ENCODE measurements at regions not wholly inside any gene's neighbourhood (a gene's known extent, or its start where the extent isn't known, plus 50 kb on each side); places are given as distances from the start of the nearest gene placed in this dataset.
A peak's percentile ranks its signal among the peaks of the same experiment; 100 is the strongest.
"Not testable (repeated sequence)": the region's sequence is repeated elsewhere in the genome, so short reads cannot be mapped to it uniquely, and the experiment has no call there.

- no peaks in the 10 kb centered on the region for H3K36me3 ChIP-seq (ENCODE audit: low read length)
- no peaks in the 10 kb centered on the region for H3K79me2 ChIP-seq (ENCODE audit: insufficient read depth, low read length)
- no peak overlapping the region for H3K27ac ChIP-seq (ENCODE audit: low read depth, low read length)
- H3K27me3 ChIP-seq (ENCODE audit: low read length), result no peaks in the 10 kb centered on the region
- TF ChIP-seq, protein P1, sequence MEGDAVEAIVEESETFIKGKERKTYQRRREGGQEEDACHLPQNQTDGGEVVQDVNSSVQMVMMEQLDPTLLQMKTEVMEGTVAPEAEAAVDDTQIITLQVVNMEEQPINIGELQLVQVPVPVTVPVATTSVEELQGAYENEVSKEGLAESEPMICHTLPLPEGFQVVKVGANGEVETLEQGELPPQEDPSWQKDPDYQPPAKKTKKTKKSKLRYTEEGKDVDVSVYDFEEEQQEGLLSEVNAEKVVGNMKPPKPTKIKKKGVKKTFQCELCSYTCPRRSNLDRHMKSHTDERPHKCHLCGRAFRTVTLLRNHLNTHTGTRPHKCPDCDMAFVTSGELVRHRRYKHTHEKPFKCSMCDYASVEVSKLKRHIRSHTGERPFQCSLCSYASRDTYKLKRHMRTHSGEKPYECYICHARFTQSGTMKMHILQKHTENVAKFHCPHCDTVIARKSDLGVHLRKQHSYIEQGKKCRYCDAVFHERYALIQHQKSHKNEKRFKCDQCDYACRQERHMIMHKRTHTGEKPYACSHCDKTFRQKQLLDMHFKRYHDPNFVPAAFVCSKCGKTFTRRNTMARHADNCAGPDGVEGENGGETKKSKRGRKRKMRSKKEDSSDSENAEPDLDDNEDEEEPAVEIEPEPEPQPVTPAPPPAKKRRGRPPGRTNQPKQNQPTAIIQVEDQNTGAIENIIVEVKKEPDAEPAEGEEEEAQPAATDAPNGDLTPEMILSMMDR (IDR thresholded peaks at IDR 0.05; ENCODE audit: insufficient read depth, low read length, poor library complexity, severe bottlenecking), result no peak
- TF ChIP-seq EZH2phosphoT487 (conservative IDR thresholded peaks at IDR 0.05; ENCODE audit: low read length), result no peak
- no peak overlapping the region for H3K4me3 ChIP-seq (ENCODE audit: insufficient read depth, low read length, poor library complexity, severe bottlenecking)
- no peaks in the 10 kb centered on the region for H3K9me3 ChIP-seq (ENCODE audit: insufficient read depth, low read length)
- no peaks in the 10 kb centered on the region for H3F3A ChIP-seq (ENCODE audit: insufficient read depth)
- H2AFZ ChIP-seq (ENCODE audit: low read depth, low read length, severe bottlenecking), result no peak overlapping the region
- H3K9ac ChIP-seq (ENCODE audit: low read length), result no peak overlapping the region
- no peak overlapping the region for H3K4me2 ChIP-seq (ENCODE audit: low read depth, low read length, poor library complexity, severe bottlenecking)
- no peaks in the 10 kb centered on the region for H3K9me2 ChIP-seq (replicated peaks; ENCODE audit: insufficient read depth, low read length)
- no peaks in the 10 kb centered on the region for H4K20me1 ChIP-seq (ENCODE audit: low read depth, low read length)
These were observed 132.3 kb upstream of the POT1 start for GRCh38 chr7:125061776-125062397.

DNA sequence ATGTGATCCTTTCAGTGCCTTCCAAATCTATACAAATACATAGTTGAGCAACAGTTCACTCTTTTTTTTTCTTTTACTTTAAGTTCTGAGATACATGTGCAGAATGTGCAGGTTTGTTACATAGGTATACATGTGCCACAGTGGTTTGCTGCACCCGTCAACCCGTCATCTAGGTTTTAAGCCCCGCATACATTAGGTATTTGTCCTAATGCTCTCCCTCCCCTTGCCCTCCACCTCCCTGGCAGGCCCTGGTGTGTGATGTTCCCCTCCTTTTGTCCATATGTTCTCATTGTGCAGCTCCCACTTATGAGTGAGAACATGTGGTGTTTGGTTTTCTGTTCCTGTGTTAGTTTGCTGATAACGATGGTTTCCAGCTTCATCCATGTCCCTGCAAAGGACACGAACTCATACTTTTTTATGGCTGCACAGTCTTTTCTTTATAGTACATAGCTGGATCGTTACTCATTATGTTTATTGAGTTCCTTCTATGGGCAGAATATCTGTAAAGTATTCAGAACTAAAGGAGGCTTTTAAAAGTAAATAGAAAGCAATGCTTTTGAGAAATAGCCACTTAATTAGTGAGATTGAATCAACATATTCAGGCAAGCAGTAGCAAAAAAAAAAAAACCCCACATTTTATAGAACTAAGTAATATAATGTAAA lies 131.6 kb upstream of the POT1 start:
- H3K9ac ChIP-seq (ENCODE audit: low read length); H3K79me2 ChIP-seq (ENCODE audit: insufficient read depth, low read length); H4K20me1 ChIP-seq (ENCODE audit: low read depth, low read length); H3K27me3 ChIP-seq (ENCODE audit: low read length); H3K36me3 ChIP-seq (ENCODE audit: low read length); H2AFZ ChIP-seq (ENCODE audit: low read depth, low read length, severe bottlenecking); H3K4me2 ChIP-seq (ENCODE audit: low read depth, low read length, poor library complexity, severe bottlenecking); H3K27ac ChIP-seq (ENCODE audit: low read depth, low read length); H3K9me3 ChIP-seq (ENCODE audit: insufficient read depth, low read length); H3F3A ChIP-seq (ENCODE audit: insufficient read depth); H3K9me2 ChIP-seq (replicated peaks; ENCODE audit: insufficient read depth, low read length); H3K4me3 ChIP-seq (ENCODE audit: insufficient read depth, low read length, poor library complexity, severe bottlenecking): not testable (repeated sequence)

GRCh38 chr7:125059861-125060456 lies 130.3 kb upstream of the POT1 start:
- H3K4me2 ChIP-seq (ENCODE audit: low read depth, low read length, poor library complexity, severe bottlenecking), result no peak overlapping the region
- no peaks in the 10 kb centered on the region for H3K36me3 ChIP-seq (ENCODE audit: low read length)
- H3K27ac ChIP-seq (ENCODE audit: low read depth, low read length), result no peak overlapping the region
- no peaks in the 10 kb centered on the region for H3K9me2 ChIP-seq (replicated peaks; ENCODE audit: insufficient read depth, low read length)
- no peaks in the 10 kb centered on the region for H3K27me3 ChIP-seq (ENCODE audit: low read length)
- no peaks in the 10 kb centered on the region for H3F3A ChIP-seq (ENCODE audit: insufficient read depth)
- no peak overlapping the region for H3K9ac ChIP-seq (ENCODE audit: low read length)
- H3K79me2 ChIP-seq (ENCODE audit: insufficient read depth, low read length), result no peaks in the 10 kb centered on the region
- no peaks in the 10 kb centered on the region for H3K9me3 ChIP-seq (ENCODE audit: insufficient read depth, low read length)
- H3K4me3 ChIP-seq (ENCODE audit: insufficient read depth, low read length, poor library complexity, severe bottlenecking), result no peak overlapping the region
- no peaks in the 10 kb centered on the region for H4K20me1 ChIP-seq (ENCODE audit: low read depth, low read length)
- TF ChIP-seq, protein P1 (IDR thresholded peaks at IDR 0.05; ENCODE audit: insufficient read depth, low read length, poor library complexity, severe bottlenecking), result peak; percentile 53
- no peak for TF ChIP-seq EZH2phosphoT487 (conservative IDR thresholded peaks at IDR 0.05; ENCODE audit: low read length)
- no peak overlapping the region for H2AFZ ChIP-seq (ENCODE audit: low read depth, low read length, severe bottlenecking)

GRCh38 chr7:125057963-125058362 lies 128.3 kb upstream of the POT1 start:
- no peaks in the 10 kb centered on the region for H3F3A ChIP-seq (ENCODE audit: insufficient read depth)
- no peaks in the 10 kb centered on the region for H3K9me2 ChIP-seq (replicated peaks; ENCODE audit: insufficient read depth, low read length)
- H3K4me3 ChIP-seq (ENCODE audit: insufficient read depth, low read length, poor library complexity, severe bottlenecking), result no peak overlapping the region
- H3K4me2 ChIP-seq (ENCODE audit: low read depth, low read length, poor library complexity, severe bottlenecking), result no peak overlapping the region
- no peaks in the 10 kb centered on the region for H3K36me3 ChIP-seq (ENCODE audit: low read length)
- no peaks in the 10 kb centered on the region for H3K9me3 ChIP-seq (ENCODE audit: insufficient read depth, low read length)
- no peak overlapping the region for H2AFZ ChIP-seq (ENCODE audit: low read depth, low read length, severe bottlenecking)
- H3K9ac ChIP-seq (ENCODE audit: low read length), result no peak overlapping the region
- no peaks in the 10 kb centered on the region for H4K20me1 ChIP-seq (ENCODE audit: low read depth, low read length)
- no peaks in the 10 kb centered on the region for H3K27me3 ChIP-seq (ENCODE audit: low read length)
- no peak for TF ChIP-seq EZH2phosphoT487 (conservative IDR thresholded peaks at IDR 0.05; ENCODE audit: low read length)
- TF ChIP-seq, protein P1 (IDR thresholded peaks at IDR 0.05; ENCODE audit: insufficient read depth, low read length, poor library complexity, severe bottlenecking), result no peak
- H3K27ac ChIP-seq (ENCODE audit: low read depth, low read length), result no peak overlapping the region
- H3K79me2 ChIP-seq (ENCODE audit: insufficient read depth, low read length), result no peaks in the 10 kb centered on the region
